ENCODE measurements at regions not wholly inside any gene's neighbourhood (a gene's known extent, or its start where the extent isn't known, plus 50 kb on each side); places are given as distances from the start of the nearest gene placed in this dataset.

DNA sequence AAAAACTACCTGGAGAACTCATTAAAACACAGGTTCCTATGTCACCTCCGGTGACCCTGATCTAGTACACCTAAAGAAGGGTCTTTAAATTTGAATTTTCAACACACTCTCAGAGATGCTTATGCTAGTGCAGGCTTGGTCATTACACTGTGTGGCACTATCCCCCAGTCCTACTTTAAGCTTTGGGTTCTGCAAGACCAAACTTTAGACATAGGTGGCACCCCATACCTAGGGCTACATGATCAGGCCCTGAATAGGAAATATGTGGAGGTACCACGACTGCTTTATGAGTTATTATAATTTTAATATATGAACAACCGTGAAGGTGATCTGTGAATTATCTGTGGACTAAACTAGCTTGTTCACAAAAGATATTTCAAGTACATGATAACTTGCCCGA, 201.3 kb upstream of the OR13F1 start:
- in situ Hi-C loops (cut with HindIII; ENCODE audit: extremely low pct_ligation_motif_present, low pct_unique_long_range_greater_than_20kb) = no loop called here
- H3K4me3 ChIP-seq (replicated peaks in 1 of 3; ENCODE audit: insufficient read depth in 1 of 3, low read depth in 2 of 3, low read length in 3 of 3) = no peak overlapping the region
- H3K36me3 ChIP-seq (replicated peaks in 1 of 2; ENCODE audit: control insufficient read depth in 1 of 2, insufficient read depth in 2 of 2, low read length in 2 of 2) = no peaks in the 10 kb centered on the region
- CTCF ChIA-PET (ENCODE audit: low intra/inter-chr PET ratio, low total read pairs) = no interaction called here
- H4K20me1 ChIP-seq (ENCODE audit: insufficient read depth, low read length) = no peaks in the 10 kb centered on the region
- intact Hi-C loops (cut with micrococcal nuclease; ENCODE audit: unreplicated experiment) = no loop called here
- H3K4me2 ChIP-seq (ENCODE audit: low read depth, low read length) = no peak overlapping the region
- FAIRE-seq = no peak
- H3K79me2 ChIP-seq (ENCODE audit: insufficient read depth, low read length) = no peaks in the 10 kb centered on the region
- H3K4me1 ChIP-seq (ENCODE audit: insufficient read depth, low read length) = no peaks in the 10 kb centered on the region
- H2AFZ ChIP-seq (ENCODE audit: low read length) = no peak overlapping the region
- WGBS (ENCODE audit: low lambda C conversion rate) = 21% methylated on average over 4 of the region's 4 CpGs
- H3K9ac ChIP-seq (ENCODE audit: insufficient read depth, low read depth, low read length) = no peak overlapping the region
- H3K27ac ChIP-seq (ENCODE audit: extremely low read length, insufficient read depth, low read length) = no peak overlapping the region
- POLR2A ChIA-PET = no interaction called here
- DNase-seq (ENCODE audit: low spot score) = no peak
- BruUV-seq (replicated peaks) = no TSS peak
- TF ChIP-seq ZNF264 (CRISPR knock-in tag; IDR thresholded peaks at IDR 0.05) (no peak), EED (CRISPR knock-in tag; IDR thresholded peaks at IDR 0.05) (no peak), ZNF724P (CRISPR knock-in tag; IDR thresholded peaks at IDR 0.05; ENCODE audit: borderline replicate concordance) (no peak), ZNF501 (CRISPR knock-in tag; IDR thresholded peaks at IDR 0.05) (no peak), SMAD9 (CRISPR knock-in tag; IDR thresholded peaks at IDR 0.05) (no peak), NPAS2 (CRISPR knock-in tag; IDR thresholded peaks at IDR 0.05; ENCODE audit: borderline replicate concordance) (no peak), SSRP1 (CRISPR knock-in tag; IDR thresholded peaks at IDR 0.05) (no peak), PAWR (CRISPR knock-in tag; IDR thresholded peaks at IDR 0.05; ENCODE audit: borderline replicate concordance) (no peak), ZNF589 (CRISPR knock-in tag; conservative IDR thresholded peaks at IDR 0.05) (no peak)
- TF ChIP-seq, protein P1, sequence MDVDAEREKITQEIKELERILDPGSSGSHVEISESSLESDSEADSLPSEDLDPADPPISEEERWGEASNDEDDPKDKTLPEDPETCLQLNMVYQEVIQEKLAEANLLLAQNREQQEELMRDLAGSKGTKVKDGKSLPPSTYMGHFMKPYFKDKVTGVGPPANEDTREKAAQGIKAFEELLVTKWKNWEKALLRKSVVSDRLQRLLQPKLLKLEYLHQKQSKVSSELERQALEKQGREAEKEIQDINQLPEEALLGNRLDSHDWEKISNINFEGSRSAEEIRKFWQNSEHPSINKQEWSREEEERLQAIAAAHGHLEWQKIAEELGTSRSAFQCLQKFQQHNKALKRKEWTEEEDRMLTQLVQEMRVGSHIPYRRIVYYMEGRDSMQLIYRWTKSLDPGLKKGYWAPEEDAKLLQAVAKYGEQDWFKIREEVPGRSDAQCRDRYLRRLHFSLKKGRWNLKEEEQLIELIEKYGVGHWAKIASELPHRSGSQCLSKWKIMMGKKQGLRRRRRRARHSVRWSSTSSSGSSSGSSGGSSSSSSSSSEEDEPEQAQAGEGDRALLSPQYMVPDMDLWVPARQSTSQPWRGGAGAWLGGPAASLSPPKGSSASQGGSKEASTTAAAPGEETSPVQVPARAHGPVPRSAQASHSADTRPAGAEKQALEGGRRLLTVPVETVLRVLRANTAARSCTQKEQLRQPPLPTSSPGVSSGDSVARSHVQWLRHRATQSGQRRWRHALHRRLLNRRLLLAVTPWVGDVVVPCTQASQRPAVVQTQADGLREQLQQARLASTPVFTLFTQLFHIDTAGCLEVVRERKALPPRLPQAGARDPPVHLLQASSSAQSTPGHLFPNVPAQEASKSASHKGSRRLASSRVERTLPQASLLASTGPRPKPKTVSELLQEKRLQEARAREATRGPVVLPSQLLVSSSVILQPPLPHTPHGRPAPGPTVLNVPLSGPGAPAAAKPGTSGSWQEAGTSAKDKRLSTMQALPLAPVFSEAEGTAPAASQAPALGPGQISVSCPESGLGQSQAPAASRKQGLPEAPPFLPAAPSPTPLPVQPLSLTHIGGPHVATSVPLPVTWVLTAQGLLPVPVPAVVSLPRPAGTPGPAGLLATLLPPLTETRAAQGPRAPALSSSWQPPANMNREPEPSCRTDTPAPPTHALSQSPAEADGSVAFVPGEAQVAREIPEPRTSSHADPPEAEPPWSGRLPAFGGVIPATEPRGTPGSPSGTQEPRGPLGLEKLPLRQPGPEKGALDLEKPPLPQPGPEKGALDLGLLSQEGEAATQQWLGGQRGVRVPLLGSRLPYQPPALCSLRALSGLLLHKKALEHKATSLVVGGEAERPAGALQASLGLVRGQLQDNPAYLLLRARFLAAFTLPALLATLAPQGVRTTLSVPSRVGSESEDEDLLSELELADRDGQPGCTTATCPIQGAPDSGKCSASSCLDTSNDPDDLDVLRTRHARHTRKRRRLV (CRISPR knock-in tag; IDR thresholded peaks at IDR 0.05) = no peak
- no peak for ATAC-seq
- no peaks in the 10 kb centered on the region for H3K27me3 ChIP-seq (ENCODE audit: control insufficient read depth in 1 of 2, insufficient read depth in 2 of 2, low read length in 2 of 2)
- H3K9me3 ChIP-seq (ENCODE audit: low read length) = no peaks in the 10 kb centered on the region
